ENCODE measurements at regions not wholly inside any gene's neighbourhood (a gene's known extent, or its start where the extent isn't known, plus 50 kb on each side); places are given as distances from the start of the nearest gene placed in this dataset.

GRCh38 chr16:86998196-86999001 lies 318.8 kb downstream of the C16orf95 start:
- no peak for DNase-seq (ENCODE audit: low read depth)

- no peak for DNase-seq (ENCODE audit: low read depth)
Measured at GRCh38 chr16:87000001-87000400, 317.2 kb downstream of the C16orf95 start.

DNA sequence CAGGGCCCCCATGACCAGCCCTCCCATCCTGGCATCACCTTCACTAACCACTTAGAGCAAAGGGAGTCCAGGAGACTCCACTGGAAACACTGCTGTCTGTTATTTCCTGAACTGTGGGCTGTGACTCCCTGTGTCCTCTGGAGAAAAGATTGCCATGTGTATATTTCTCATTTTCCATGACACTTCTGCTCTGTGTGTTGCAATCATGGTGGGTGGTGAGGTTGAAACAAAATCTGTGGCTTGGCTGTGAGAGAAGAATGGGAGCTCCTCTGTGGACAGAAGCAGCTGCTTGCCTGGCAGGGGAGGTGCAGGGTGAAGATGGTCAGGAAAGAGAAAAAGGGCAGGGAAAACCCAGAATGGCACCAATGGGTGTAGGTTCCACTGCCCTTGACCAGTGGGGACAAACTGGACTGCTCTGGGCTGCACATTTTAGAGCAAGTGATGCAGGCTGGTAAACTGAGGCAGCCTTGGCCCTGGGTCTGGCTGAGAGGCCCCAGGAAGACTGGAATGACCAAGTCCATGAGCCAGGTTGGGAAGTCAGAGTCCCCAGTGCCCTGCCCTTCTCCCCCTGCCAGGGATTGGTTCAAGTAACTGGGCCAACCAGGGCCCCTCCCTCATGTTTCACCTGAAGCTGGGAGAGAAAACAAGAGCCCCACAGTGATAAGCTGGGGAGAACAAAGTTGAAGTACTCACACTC lies 314.3 kb downstream of the C16orf95 start:
- no peak for DNase-seq (ENCODE audit: low read depth)

GRCh38 chr16:87003414-87003755 lies 313.8 kb downstream of the C16orf95 start:
- no peak for DNase-seq (ENCODE audit: low read depth)

GRCh38 chr16:87006021-87006420 lies 311.2 kb downstream of the C16orf95 start:
- DNase-seq (ENCODE audit: low read depth), result no peak

DNA sequence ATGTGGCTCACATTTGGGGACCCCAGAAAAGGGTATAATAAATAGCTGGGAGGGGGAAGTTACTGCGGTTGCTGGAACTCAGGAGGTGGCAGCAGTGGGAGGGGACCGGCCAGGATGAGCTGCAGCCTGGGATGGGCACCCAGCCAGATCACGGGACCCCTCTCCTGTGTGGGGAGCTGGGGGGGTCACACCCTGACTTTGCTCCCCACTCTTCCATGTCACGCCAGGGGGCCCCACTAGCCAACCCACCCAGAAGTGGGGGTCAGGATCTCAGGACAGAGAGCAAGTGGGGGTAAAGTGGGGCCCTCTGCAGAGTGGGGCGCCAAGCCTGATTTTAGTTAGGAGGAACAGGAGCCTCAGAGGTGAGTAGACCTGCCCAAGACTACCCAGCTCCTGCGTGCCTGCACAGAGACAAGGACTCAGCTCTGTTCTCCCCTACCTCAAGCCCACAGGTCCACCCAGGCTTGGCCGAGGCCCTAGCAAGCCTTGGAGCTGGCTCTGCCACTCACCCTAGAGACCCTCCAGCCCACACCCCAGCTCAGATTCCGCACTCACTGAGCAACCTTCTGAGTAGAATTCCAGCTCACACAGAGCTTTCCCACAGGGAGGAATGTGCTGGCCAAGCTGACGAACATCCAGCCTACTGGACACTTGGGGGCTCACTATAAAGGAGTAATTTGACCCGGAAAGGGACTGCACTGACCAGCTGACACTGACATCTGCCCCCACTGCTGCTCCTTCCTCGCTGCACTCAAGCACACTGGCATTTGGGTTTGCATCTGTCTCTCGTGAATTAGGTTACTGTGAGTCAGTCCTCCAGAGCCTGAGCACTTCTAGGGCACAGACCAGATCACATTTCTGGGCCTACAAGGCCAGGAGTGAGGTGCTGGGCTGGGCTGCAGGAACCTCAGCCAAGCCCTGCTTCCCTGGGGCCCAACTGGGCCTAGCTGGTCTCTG lies 310.1 kb downstream of the C16orf95 start:
- no peak for DNase-seq (ENCODE audit: low read depth)

DNA sequence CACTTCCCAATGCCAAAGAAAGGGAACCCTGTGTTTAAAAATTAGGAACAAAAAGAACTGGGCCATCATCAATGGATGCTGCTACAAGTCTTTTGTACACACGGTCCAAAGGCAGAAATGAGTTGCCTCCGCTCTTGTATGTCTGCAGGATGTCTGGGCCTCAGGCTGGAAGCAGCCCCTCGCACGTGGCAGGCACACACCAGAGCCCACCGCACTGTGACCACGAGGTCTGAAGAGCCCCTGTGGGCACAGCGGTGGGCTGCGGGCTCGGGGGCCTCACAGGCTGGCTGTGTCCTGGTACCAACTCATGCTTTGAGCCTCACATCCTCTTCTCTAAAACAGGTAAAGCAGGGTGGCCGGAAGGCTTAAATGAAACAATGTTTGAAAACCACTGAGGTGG lies 309.3 kb downstream of the C16orf95 start:
- no peak for DNase-seq (ENCODE audit: low read depth)

DNA sequence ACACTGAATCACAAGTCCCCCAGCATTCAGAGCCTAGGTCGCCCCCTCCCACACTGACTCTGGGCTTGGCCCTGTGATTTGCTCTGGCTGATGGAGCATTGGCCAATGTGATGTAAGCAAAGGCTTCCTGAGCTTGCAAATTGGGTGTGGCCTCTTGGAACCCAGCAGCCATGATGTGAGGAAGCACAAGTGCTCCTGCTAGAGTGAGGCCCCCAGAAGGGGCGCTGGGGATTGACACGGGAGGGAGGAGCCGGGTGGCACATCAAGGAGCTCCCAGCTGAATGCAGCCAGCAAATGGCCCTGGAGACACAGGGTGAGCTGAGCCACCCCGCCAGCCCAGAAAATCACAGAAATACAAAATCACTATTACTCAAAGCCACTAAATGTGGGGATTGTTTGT lies 308.5 kb downstream of the C16orf95 start:
- DNase-seq (ENCODE audit: low read depth), result no peak

DNA sequence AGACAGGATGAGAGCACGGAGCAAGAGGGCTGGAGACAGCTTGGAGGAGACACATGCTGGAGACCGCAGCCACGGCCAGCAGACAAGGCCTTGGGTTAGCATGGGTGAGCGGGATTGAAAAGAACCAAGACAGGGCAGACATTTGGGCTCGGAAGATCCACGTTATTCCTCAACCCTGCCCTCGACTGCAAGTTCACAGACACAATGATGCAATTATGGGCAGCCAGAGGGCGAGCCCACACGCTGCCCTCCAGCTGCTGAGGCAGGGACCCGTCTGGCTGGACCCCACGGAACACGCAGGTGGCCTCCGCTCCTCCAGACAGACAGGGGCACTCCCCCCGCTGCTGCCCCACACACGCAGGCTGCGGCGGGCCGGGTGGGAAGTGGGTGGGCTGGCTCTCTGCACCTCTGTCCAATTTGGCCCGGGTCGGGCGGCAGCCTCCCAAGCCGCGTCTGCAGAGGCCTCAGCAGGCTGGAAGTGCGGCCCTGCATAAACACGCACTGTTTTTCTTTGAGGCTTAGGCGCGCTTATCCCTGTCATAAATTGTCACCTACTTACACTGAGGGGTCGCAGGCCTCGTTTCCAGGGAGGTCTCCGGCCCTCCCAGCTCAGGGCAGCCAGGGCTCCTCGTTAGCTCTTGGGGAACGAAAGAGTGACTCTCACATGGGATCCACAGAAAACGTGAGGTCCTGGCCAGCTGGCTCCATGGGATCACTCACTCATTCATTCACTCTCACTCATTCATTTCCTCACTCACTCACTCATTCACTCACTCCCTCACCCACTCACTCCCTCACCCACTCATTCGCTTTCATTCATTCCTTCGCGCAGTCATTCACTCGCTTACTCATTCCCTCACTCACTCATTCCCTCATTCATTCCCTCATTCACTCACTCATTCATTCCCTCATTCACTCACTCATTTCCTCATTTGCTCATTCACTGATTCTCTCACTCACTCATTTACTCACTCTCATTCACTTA lies 303.9 kb downstream of the C16orf95 start:
- DNase-seq (ENCODE audit: low read depth), result no peak

GRCh38 chr16:87014112-87014511 lies 303.1 kb downstream of the C16orf95 start:
- DNase-seq (ENCODE audit: low read depth), result no peak

- DNase-seq (ENCODE audit: low read depth), result no peak
Measured at GRCh38 chr16:87015021-87015420, 302.2 kb downstream of the C16orf95 start.

GRCh38 chr16:87016046-87017035 lies 300.9 kb downstream of the C16orf95 start:
- no peak for DNase-seq (ENCODE audit: low read depth)

DNA sequence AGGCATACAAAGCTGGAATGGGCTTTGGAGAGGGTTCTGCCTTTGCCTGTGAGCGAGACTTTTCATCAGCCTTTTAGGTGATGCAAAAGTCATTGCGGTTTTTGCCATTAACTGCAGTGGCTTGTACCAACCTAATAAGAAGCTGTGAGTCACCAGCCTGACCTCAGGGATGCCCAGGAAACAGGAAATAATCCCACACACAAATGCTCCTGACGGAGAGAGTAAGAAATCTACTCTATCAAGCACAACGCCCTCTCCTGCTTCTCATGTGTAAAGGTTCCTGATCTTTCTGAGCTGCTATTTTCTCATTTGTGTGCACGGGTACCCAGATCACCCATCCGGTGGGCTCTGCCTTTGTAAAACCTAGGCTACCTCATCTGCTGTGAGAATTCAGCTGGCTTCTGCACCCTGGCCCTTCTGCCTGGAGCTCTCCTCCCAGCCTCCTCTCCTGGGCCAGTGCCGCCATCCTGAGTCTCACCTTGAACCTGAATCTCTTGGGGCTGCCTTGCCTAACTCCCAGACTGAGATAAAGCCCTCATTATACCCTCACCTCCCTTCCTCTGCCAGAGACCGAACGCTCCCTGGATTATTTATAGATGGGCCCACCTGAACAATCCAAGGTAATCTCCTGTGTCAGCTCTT lies 299.7 kb downstream of the C16orf95 start:
- peak; percentile 37 for DNase-seq (ENCODE audit: low read depth)

- no peak for DNase-seq (ENCODE audit: low read depth)
Measured at GRCh38 chr16:87025676-87026075, 291.5 kb downstream of the C16orf95 start.

DNA sequence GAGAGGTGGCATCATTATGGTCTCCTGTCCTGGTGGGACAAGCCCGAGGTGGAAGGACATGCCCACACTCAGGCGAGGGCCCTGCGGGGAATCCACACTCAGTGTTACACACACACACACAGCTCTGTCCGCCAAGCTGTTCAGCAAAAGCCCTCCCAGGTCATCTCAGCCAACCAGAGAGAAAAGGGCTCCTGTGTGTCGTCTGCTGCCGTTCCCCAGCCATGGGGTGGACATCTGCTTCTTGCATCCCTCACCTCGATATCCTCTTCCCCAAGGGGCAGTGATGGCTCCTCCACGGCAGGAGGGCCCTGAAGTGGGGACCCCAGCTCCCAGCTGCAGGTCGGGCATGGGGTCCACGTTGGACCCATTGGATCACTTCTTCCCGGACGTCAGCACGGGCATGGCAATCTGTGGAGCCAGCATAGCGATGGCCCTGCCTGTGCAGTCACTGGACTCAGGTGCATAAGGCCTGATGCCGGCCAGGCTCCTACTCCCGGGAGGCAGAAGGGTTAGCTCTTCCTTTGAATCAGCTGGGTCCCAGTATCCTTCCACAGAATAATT lies 290.1 kb downstream of the C16orf95 start:
- no peak for DNase-seq (ENCODE audit: low read depth)

DNA sequence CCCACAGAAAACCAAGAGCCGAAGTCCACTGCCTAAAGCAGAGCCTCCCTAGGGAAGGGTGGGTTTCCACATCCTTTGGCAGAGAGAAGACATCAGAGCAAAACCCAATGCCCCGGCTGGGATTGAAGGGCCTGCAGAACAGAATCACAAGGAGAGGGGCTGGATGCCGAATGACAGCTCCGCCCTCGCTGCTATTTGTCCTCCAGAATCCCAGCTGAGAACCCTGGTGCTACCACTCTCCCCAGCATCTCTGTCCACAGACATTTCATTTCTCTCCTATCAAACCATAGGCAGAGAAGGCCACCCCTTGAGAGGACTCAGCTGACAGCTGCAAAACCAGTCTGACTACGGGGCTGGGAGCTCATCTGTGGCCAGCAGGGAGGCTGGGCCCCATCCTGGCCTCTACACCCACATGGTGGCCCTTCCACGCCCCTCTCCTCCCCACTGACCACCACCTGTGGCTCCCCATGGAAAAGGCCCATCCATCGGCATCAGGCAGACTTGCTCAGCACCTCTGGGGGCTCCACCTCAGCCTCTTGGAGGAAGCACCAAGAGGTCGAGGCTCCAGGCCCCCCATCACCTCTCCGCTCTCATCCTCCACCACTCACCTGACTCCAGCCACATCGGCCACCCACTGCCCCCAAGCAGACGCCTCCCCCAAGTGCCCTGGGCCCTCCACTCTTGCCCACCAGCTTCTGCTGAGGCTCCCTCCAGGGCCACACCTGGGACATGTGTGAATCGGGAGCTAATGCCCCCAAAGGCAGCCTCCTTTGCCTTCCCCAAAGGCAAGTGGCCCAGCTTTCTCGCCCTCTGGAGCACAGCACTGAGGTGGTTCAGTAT lies 288.5 kb downstream of the C16orf95 start:
- no peak for DNase-seq (ENCODE audit: low read depth)

- no peak for DNase-seq (ENCODE audit: low read depth)
Measured at GRCh38 chr16:87032554-87032953, 284.6 kb downstream of the C16orf95 start.

- no peak for DNase-seq (ENCODE audit: low read depth)
Measured at GRCh38 chr16:87033021-87033471, 284.1 kb downstream of the C16orf95 start.
